ENCODE measurements at regions not wholly inside any gene's neighbourhood (a gene's known extent, or its start where the extent isn't known, plus 50 kb on each side); places are given as distances from the start of the nearest gene placed in this dataset.
"Not testable (repeated sequence)": the region's sequence is repeated elsewhere in the genome, so short reads cannot be mapped to it uniquely, and the experiment has no call there.

DNA sequence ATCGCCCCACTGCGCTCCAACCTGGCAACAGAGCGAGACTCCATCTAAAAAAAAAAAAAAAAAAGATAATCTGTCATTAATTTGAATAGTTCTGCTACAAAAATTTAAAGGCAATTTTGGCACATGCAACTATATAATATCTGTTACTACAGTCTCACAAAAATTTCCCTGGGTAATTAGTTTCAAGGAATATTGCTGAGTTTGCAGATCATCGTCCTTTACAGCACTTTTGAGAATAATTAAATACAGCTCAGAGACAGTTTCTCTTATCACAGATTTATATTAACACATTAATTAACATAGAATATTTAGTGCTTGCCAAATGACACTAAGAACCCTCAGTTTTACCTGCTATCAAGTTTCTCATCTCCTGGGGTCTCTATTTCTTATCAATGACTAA is 540.4 kb upstream of the ZNF804A start:
- TF ChIP-seq, protein P1, sequence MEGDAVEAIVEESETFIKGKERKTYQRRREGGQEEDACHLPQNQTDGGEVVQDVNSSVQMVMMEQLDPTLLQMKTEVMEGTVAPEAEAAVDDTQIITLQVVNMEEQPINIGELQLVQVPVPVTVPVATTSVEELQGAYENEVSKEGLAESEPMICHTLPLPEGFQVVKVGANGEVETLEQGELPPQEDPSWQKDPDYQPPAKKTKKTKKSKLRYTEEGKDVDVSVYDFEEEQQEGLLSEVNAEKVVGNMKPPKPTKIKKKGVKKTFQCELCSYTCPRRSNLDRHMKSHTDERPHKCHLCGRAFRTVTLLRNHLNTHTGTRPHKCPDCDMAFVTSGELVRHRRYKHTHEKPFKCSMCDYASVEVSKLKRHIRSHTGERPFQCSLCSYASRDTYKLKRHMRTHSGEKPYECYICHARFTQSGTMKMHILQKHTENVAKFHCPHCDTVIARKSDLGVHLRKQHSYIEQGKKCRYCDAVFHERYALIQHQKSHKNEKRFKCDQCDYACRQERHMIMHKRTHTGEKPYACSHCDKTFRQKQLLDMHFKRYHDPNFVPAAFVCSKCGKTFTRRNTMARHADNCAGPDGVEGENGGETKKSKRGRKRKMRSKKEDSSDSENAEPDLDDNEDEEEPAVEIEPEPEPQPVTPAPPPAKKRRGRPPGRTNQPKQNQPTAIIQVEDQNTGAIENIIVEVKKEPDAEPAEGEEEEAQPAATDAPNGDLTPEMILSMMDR (conservative IDR thresholded peaks at IDR 0.05), result no peak
- H3K27ac ChIP-seq, result no peak overlapping the region

DNA sequence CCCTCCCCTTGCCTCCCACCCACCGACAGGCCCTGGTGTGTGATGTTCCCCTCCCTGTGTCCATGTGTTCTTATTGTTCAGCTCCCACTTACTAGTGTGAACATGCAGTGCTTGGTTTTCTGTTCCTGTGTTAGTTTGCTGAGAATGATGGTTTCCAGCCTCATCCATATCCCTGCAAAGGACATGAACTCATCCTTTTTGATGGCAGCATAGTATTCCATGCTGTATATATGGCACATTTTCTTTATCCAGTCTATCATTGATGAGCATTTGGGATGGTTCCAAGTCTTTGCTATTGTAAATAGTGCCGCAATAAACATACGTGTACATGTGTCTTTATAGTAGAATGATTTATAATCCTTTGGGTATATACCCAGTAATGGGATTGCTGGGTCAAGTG is 538.1 kb upstream of the ZNF804A start:
- not testable (repeated sequence) for H3K27ac ChIP-seq

DNA sequence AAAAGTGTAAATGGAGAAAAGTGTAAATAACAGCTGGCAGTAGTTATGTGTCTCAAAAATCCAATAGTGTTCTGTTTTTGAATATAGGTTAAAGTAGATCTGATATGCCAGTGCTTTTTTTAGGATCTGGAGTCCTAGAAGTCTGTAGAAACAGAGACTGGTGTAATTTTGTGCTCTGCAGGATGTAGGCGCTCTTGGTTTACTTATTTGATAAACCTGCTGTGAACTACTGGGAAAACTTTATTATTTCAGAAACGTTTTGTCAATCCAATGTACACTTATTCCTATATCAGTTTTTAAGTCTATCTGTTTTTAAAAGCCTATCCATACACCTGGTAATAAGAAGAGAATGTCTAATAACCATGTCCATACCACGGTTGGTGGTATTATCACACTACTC is 530.8 kb upstream of the ZNF804A start:
- H3K27ac ChIP-seq, result no peak overlapping the region
- TF ChIP-seq, protein P1 (conservative IDR thresholded peaks at IDR 0.05), result peak; percentile 43

DNA sequence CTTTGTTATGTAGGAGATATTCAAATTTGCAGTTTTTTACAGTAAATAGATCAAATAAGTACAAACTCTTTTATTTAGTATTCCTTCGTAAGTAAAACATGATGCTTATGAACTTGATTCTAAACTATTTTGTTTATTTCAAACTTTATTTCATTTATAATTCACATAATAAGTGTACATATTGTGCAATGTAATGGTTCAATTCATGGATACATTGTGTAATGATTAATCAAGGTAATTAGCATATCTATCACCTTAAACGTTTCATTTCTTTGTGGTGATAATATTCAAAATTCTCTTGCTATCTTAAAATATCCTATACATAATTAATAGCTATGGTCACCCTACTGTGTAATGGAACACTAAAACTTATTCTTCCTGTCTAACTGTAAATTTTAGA is 525.9 kb upstream of the ZNF804A start:
- TF ChIP-seq, protein P1 (conservative IDR thresholded peaks at IDR 0.05), result no peak
- H3K27ac ChIP-seq, result no peak overlapping the region

DNA sequence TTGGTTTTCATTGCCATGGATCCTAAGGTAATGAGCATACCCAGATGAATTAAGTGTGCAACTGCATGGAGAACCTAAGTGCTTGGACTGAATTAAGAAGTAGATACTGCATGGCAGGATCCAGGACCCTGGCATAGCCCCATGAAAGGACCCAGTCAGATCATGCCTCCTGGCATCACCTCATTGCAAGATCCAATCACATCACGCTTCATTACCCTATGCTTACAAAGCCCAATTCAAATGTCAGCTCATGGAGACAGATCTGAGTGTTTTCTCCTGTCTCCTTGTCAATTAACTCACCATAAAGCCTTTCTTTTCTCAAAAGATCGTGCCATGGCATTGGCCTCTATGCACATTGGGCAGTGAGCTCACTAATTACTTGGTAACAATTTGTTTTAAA is 519.8 kb upstream of the ZNF804A start:
- TF ChIP-seq, protein P1 (conservative IDR thresholded peaks at IDR 0.05), result no peak

DNA sequence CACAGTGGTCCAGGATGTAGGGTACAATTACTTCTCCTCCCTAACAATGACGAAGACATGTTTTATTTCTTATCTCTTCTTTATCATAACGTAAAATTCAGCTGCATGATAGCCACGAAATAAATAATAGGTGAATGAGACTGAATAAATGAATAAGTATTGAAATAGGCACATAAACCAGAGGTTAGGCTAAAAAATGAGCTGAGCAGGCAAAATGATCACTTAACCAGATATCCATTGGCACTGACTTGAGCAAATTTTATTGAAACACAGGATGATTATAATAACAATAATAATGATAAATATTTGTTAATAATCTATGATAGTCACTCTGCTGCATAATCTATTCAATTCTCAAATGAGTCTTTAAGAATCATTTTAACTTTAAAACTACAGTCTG is 506.9 kb upstream of the ZNF804A start:
- TF ChIP-seq, protein P1 (conservative IDR thresholded peaks at IDR 0.05), result no peak
- no peak overlapping the region for H3K27ac ChIP-seq

More for the DNA sequence above, 519.8 kb upstream of the ZNF804A start:
- no peak overlapping the region for H3K27ac ChIP-seq

DNA sequence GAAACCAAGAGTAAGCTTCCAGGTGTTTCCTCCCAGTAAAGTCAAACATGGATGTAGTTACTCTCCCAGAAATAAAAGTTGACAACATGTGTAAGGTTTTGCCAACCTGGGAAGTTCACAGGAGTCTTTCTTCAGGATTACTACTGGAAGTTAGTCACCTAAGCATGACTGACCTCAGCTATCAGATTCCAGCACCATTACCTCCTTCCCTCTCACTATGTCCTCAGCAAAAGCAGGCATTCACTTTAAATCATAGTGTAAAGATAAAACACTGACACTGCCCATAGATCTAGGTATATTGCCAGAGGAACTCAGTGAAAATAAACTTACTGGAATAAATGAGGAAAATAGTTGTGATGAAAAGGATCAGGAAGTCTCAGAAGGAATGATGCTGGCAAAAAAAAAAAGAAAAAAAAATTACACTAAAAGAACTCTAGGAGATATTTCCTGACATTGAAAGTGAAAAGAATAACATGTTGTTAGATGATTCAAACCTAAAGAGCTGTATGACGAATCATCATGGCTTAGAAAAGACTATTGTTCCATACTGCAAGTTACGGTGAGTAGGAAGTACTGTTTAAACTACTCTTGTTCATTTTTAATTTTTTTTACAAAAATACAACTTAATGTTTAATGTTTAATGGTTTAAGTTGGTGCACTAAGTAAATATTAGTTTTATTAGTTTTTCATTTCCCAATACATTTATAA is 484.5 kb upstream of the ZNF804A start:
- TF ChIP-seq, protein P1 (conservative IDR thresholded peaks at IDR 0.05), result no peak
- no peak overlapping the region for H3K27ac ChIP-seq

DNA sequence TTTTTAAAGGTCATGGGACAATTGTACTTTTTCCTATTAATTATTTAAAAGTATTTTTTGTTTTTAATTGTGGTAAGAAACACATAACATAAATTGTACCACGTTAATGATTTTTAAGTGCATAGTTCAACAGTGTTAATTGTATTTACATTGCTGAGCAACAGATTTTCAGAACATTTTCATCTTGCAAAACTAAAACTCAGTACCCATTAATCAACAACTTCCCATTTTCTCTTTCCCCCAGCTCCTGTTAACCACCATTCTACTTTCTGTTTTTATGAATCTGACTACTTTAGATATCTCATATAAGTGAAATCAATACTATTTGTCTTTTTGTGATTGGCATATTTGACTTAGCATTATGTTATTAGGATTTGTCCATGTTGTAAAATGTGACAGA is 483.9 kb upstream of the ZNF804A start:
- H3K27ac ChIP-seq, result no peak overlapping the region
- TF ChIP-seq, protein P1 (conservative IDR thresholded peaks at IDR 0.05), result no peak
